ENCODE measurements at regions not wholly inside any gene's neighbourhood (a gene's known extent, or its start where the extent isn't known, plus 50 kb on each side); places are given as distances from the start of the nearest gene placed in this dataset.

DNA sequence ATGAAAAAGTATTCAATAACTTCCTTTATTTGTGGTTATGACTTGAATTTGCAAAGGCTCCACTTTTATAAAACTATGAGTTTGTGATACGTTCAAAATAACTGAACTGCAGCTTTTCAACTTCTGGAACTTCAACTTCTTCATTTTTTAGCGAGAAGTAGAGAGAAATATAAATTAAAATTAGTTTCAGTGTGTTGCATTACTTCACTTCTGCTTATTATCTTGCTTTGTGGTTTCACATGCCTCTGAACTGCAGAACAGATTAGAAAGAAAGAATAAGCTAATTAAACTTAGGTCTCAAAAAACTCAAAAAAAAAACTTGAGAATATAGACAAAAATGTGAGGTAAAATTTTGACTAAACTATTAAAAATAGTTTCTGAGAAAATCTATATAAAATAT, 1073.4 kb downstream of the PCDH17 start:
- TF ChIP-seq ZNF317 (CRISPR knock-in tag; IDR thresholded peaks at IDR 0.05; ENCODE audit: borderline replicate concordance, low read depth) (no peak), CREB1 (CRISPR knock-in tag; IDR thresholded peaks at IDR 0.05) (no peak), ATF1 (CRISPR knock-in tag; IDR thresholded peaks at IDR 0.05) (no peak), MXD4 (CRISPR knock-in tag; IDR thresholded peaks at IDR 0.05; ENCODE audit: borderline replicate concordance) (no peak), STAT6 (CRISPR knock-in tag; conservative IDR thresholded peaks at IDR 0.05; ENCODE audit: low read depth) (no peak), TEAD4 (CRISPR knock-in tag; IDR thresholded peaks at IDR 0.05) (no peak)
- TF ChIP-seq, protein P1, sequence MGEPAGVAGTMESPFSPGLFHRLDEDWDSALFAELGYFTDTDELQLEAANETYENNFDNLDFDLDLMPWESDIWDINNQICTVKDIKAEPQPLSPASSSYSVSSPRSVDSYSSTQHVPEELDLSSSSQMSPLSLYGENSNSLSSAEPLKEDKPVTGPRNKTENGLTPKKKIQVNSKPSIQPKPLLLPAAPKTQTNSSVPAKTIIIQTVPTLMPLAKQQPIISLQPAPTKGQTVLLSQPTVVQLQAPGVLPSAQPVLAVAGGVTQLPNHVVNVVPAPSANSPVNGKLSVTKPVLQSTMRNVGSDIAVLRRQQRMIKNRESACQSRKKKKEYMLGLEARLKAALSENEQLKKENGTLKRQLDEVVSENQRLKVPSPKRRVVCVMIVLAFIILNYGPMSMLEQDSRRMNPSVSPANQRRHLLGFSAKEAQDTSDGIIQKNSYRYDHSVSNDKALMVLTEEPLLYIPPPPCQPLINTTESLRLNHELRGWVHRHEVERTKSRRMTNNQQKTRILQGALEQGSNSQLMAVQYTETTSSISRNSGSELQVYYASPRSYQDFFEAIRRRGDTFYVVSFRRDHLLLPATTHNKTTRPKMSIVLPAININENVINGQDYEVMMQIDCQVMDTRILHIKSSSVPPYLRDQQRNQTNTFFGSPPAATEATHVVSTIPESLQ (CRISPR knock-in tag; IDR thresholded peaks at IDR 0.05), result no peak
- TF ChIP-seq, protein P2, sequence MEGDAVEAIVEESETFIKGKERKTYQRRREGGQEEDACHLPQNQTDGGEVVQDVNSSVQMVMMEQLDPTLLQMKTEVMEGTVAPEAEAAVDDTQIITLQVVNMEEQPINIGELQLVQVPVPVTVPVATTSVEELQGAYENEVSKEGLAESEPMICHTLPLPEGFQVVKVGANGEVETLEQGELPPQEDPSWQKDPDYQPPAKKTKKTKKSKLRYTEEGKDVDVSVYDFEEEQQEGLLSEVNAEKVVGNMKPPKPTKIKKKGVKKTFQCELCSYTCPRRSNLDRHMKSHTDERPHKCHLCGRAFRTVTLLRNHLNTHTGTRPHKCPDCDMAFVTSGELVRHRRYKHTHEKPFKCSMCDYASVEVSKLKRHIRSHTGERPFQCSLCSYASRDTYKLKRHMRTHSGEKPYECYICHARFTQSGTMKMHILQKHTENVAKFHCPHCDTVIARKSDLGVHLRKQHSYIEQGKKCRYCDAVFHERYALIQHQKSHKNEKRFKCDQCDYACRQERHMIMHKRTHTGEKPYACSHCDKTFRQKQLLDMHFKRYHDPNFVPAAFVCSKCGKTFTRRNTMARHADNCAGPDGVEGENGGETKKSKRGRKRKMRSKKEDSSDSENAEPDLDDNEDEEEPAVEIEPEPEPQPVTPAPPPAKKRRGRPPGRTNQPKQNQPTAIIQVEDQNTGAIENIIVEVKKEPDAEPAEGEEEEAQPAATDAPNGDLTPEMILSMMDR (IDR thresholded peaks at IDR 0.05), result no peak
- TF ChIP-seq, protein P3, sequence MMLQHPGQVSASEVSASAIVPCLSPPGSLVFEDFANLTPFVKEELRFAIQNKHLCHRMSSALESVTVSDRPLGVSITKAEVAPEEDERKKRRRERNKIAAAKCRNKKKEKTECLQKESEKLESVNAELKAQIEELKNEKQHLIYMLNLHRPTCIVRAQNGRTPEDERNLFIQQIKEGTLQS (CRISPR knock-in tag; conservative IDR thresholded peaks at IDR 0.05), result no peak

All from WTC11 (cell line).